CD8-positive, alpha-beta memory T cell (primary cell): ENCODE measurements at regions not wholly inside any gene's neighbourhood (a gene's known extent, or its start where the extent isn't known, plus 50 kb on each side); places are given as distances from the start of the nearest gene placed in this dataset.

Source experiments
- CTCF ChIA-PET: fragments of 350-600 bp; sonication (Branson Sonifier 250); formaldehyde crosslinking; loops from one replicate; lab custom pipeline; 2021; ENCODE audit warnings: antibody characterized with exemption; lab: Charles Lee
- POLR2A ChIA-PET: fragments of 350-600 bp; sonication (Branson Sonifier 250); formaldehyde crosslinking; loops from one replicate; lab custom pipeline; 2021; ENCODE audit warnings: antibody characterized with exemption; lab: Charles Lee
- DNase-seq, 5 donors: peaks; one replicate each; pipeline versions ENCODE4 v3.0.0 to v3.0.0-alpha.2; 2020 to 2022; ENCODE audit warnings: mixed read lengths in 1 of 5
- H3K27ac ChIP-seq: one replicate; pipeline ENCODE4 v1.7.0; 2013; ENCODE audit warnings: low read depth, mild to moderate bottlenecking, low read length, moderate library complexity
- H3K27me3 ChIP-seq: 2 replicates; pipeline ENCODE4 v1.7.0; 2013; ENCODE audit warnings: low read length, mild to moderate bottlenecking; ENCODE audit not compliant: insufficient read depth, poor library complexity, severe bottlenecking
- H3K36me3 ChIP-seq: 2 replicates; pipeline ENCODE4 v1.7.0; 2013; ENCODE audit warnings: mild to moderate bottlenecking, low read length, moderate library complexity; ENCODE audit not compliant: insufficient read depth
- H3K4me1 ChIP-seq: 2 replicates; pipeline ENCODE4 v1.7.0; 2013; ENCODE audit warnings: mild to moderate bottlenecking, low read length, moderate library complexity; ENCODE audit not compliant: insufficient read depth
- H3K4me3 ChIP-seq: 2 replicates; pipeline ENCODE4 v1.7.0; 2013; ENCODE audit warnings: mild to moderate bottlenecking, low read length
- H3K9me3 ChIP-seq: 2 replicates; pipeline ENCODE4 v1.7.0; 2013; ENCODE audit warnings: mild to moderate bottlenecking, low read length
- H3K27ac Mint-ChIP-seq, 8 donors: one replicate each; pipeline ENCODE4 v1.8.0; 2020 to 2021; ENCODE audit warnings: mixed read lengths in 8 of 8, mild to moderate bottlenecking in 6 of 8, inconsistent platforms in 3 of 8, moderate library complexity in 3 of 8
- H3K27me3 Mint-ChIP-seq, 2 donors: one replicate each; pipeline ENCODE4 v1.8.0; 2020 to 2021; ENCODE audit warnings: mixed read lengths in 2 of 2, mild to moderate bottlenecking in 1 of 2, moderate library complexity in 1 of 2
- H3K36me3 Mint-ChIP-seq, 3 donors: one replicate each; pipeline ENCODE4 v1.8.0; 2020 to 2021; ENCODE audit warnings: mixed read lengths in 3 of 3, inconsistent platforms in 1 of 3, mild to moderate bottlenecking in 1 of 3
- H3K4me1 Mint-ChIP-seq, 3 donors: one replicate each; pipeline ENCODE4 v1.8.0; 2020 to 2021; ENCODE audit warnings: mixed read lengths in 3 of 3, inconsistent platforms in 1 of 3, mild to moderate bottlenecking in 1 of 3
- H3K4me3 Mint-ChIP-seq, 7 donors: one replicate each; pipeline ENCODE4 v1.8.0; 2020 to 2021; ENCODE audit warnings: mixed read lengths in 7 of 7, mild to moderate bottlenecking in 6 of 7, moderate library complexity in 4 of 7, inconsistent platforms in 2 of 7
- H3K9me3 Mint-ChIP-seq, 5 donors: one replicate each; pipeline ENCODE4 v1.8.0; 2020 to 2022; ENCODE audit warnings: mixed read lengths in 5 of 5, mild to moderate bottlenecking in 3 of 5, moderate library complexity in 2 of 5, inconsistent platforms in 1 of 5

DNA sequence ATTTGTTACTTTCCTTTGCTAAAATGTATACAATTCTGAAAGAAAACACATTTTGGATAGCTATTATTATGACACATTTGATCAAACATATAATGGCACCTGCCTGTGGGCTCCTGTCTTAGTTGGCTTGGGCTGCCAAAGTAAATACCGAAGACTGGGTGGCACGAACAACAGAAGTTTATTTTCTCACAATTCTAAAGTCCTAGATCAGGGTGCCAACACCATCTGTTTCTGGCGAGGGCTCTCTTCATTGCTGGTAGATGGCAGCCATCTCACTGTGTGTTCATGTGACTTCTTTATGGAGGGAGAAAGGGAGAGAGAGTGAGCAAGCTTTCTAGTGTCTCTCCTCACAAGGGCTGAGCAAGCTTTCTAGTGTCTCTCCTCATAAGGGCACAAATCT is 195.8 kb upstream of the FAM3C start:
- ChIA-PET CTCF (no interaction called here), POLR2A (no interaction called here)
- Histone ChIP-seq H3K27me3 (no peaks in the 10 kb centered on the region), H3K9me3 (no peaks in the 10 kb centered on the region), H3K4me3 (no peak overlapping the region), H3K27ac (no peak overlapping the region), H3K4me1 (no peaks in the 10 kb centered on the region), H3K36me3 (no peaks in the 10 kb centered on the region)
- Mint-ChIP-seq H3K27me3 (peaks cover 2 to 5% of the 10 kb centered on the region in 2 donors), H3K9me3 (peaks cover 0 to 10% (median 0%) of the 10 kb centered on the region in 5 donors), H3K4me1 (no peaks in the 10 kb centered on the region), H3K4me3 (no peak overlapping the region), H3K27ac (no peak overlapping the region), H3K36me3 (peaks cover 0 to 4% (median 2%) of the 10 kb centered on the region in 3 donors)
- DNase-seq: no peak

DNA sequence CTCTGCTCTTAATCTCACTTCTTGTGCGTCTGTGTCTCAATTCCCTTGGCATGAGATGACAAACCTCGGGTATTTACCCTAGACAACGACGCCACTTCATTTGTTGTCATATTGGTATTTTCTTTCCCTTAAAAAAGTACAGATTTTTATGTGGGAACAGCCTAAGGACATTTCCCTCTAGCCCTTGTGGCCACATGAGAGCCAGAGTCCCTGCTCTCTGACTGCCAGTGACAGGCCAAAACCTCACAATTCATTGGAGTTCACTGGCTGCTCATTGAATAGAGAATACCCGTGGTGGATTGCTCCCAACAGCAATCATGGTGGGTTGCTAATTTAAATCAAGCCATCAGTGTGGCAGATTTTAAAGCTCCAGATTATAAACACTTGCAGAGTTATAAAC is 191.3 kb upstream of the FAM3C start:
- Histone ChIP-seq H3K36me3 (no peaks in the 10 kb centered on the region), H3K27ac (no peak overlapping the region), H3K27me3 (no peaks in the 10 kb centered on the region), H3K4me3 (no peak overlapping the region), H3K9me3 (no peaks in the 10 kb centered on the region), H3K4me1 (no peaks in the 10 kb centered on the region)
- Mint-ChIP-seq H3K27ac (no peak overlapping the region), H3K4me3 (no peak overlapping the region), H3K27me3 (peaks cover 5 to 8% of the 10 kb centered on the region in 2 donors), H3K36me3 (peaks cover 0 to 4% (median 2%) of the 10 kb centered on the region in 3 donors), H3K9me3 (peaks cover 0 to 6% (median 0%) of the 10 kb centered on the region in 5 donors), H3K4me1 (no peaks in the 10 kb centered on the region)
- ChIA-PET CTCF (no interaction called here), POLR2A (no interaction called here)
- no peak for DNase-seq

DNA sequence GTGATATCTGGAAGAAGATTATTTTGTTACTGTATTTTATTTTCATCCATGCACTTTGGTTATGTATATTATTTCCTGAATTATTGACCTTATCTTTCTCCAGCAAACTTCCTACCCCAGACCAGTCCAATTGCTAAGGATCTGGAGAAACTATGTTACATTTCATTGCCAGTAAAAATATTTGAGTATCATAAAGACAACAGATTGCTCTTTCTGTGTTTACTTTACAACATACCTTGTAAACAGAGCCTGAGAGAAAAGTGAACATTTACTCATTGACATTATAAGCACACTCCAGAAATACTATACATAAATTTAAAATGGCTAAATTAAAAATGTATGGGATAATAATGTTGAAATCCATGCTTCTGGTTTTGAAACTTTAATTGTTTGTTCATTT is 186.2 kb upstream of the FAM3C start:
- POLR2A ChIA-PET: no interaction called here
- CTCF ChIA-PET: no interaction called here
- Histone ChIP-seq H3K27ac (no peak overlapping the region), H3K27me3 (no peaks in the 10 kb centered on the region), H3K4me3 (no peak overlapping the region), H3K36me3 (no peaks in the 10 kb centered on the region), H3K4me1 (no peaks in the 10 kb centered on the region), H3K9me3 (no peaks in the 10 kb centered on the region)
- no peaks in the 10 kb centered on the region for H3K9me3 Mint-ChIP-seq
- no peaks in the 10 kb centered on the region for H3K36me3 Mint-ChIP-seq
- H3K4me3 Mint-ChIP-seq: no peak overlapping the region
- peaks cover 14 to 36% of the 10 kb centered on the region in 2 donors for H3K27me3 Mint-ChIP-seq
- DNase-seq: no peak
- H3K27ac Mint-ChIP-seq: no peak overlapping the region
- H3K4me1 Mint-ChIP-seq: no peaks in the 10 kb centered on the region

DNA sequence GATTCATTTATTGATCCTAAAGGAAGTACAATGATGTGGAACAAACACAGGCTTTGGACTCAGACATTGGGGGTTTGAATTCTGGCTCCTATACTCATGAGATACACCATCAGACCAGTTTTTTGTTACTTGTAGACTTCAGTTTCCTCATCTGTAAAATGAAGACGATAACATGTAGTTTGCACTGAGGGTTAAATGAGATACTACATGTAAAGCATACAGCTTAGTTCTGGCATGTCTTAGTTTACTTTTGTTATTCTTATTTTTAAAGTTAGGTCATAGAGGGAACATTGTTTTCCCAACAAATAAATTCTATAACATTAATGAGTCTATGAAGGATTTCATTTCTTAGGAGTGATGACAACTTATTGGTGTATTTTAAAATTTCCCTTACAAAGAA is 183.5 kb upstream of the FAM3C start:
- DNase-seq: no peak
- Histone ChIP-seq H3K4me3 (no peak overlapping the region), H3K36me3 (no peaks in the 10 kb centered on the region), H3K27ac (no peak overlapping the region), H3K27me3 (no peaks in the 10 kb centered on the region), H3K9me3 (no peaks in the 10 kb centered on the region), H3K4me1 (no peaks in the 10 kb centered on the region)
- POLR2A ChIA-PET: no interaction called here
- H3K9me3 Mint-ChIP-seq: no peaks in the 10 kb centered on the region
- H3K27me3 Mint-ChIP-seq: peaks cover 17 to 49% of the 10 kb centered on the region in 2 donors
- no peaks in the 10 kb centered on the region for H3K4me1 Mint-ChIP-seq
- no peak overlapping the region for H3K4me3 Mint-ChIP-seq
- H3K27ac Mint-ChIP-seq: no peak overlapping the region
- CTCF ChIA-PET: no interaction called here
- H3K36me3 Mint-ChIP-seq: no peaks in the 10 kb centered on the region

DNA sequence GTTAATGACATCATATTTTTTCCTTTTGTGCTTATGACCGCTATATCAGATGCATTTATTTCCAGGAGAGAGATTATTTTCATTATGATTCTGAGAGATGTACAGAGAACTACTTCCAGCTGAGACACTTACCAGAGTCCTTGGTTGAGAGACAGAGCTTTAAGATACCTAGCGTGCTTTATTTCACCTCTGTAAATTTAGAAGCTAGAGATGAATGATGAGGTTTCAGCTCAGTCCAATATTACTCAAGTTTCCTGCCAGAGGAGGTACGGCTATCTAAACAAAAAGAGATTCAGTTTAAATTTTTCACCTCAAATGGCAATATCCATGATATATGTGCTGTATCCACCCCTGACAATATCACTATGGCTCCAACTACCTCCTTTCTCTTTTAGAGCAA is 182.6 kb upstream of the FAM3C start:
- Mint-ChIP-seq H3K4me3 (no peak overlapping the region), H3K4me1 (no peaks in the 10 kb centered on the region), H3K27me3 (peaks cover 13 to 52% of the 10 kb centered on the region in 2 donors), H3K27ac (no peak overlapping the region), H3K9me3 (no peaks in the 10 kb centered on the region), H3K36me3 (no peaks in the 10 kb centered on the region)
- Histone ChIP-seq H3K4me3 (no peak overlapping the region), H3K4me1 (no peaks in the 10 kb centered on the region), H3K9me3 (no peaks in the 10 kb centered on the region), H3K36me3 (no peaks in the 10 kb centered on the region), H3K27me3 (no peaks in the 10 kb centered on the region), H3K27ac (no peak overlapping the region)
- no peak for DNase-seq
- POLR2A ChIA-PET: no interaction called here
- CTCF ChIA-PET: no interaction called here

DNA sequence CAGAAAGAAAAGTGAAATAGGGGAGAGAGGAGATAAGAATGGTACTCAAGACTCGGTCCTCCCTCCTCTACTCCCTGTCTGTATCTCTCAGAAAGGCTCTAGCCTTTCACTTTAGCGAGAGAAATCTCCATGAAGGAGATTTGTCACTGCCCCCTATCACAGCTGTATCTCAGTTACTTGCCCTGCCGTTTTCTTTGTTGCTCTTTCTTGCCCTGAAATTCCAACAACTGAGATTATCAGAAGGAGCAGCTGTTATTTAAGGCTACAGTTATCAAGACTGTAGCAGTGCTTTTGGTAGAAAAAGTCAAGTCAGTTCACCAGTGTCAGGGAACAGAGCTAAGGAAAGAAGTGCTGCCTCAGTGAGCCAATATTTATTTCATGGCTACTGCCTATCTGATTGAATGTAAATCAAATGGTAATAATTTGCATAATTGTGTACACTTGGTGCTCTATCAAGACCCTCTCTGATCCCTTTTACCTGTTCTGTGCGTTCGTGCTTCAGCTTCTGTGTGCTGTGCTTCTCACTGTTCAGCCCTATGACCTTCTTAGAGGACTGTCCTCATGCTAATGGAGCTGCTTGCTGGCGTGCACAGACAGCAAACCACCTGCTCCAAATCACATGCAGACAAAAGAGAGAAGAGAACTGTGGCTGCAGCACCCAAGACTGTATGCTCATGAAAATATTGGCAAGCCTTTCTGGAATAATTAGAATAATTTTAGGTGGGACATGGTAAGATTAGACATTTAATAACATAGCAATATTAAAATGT is 180.2 kb upstream of the FAM3C start:
- no peaks in the 10 kb centered on the region for H3K4me1 Mint-ChIP-seq
- Histone ChIP-seq H3K9me3 (no peaks in the 10 kb centered on the region), H3K27me3 (no peaks in the 10 kb centered on the region), H3K4me3 (no peak overlapping the region), H3K4me1 (no peaks in the 10 kb centered on the region), H3K27ac (no peak overlapping the region), H3K36me3 (no peaks in the 10 kb centered on the region)
- peaks cover 9 to 42% of the 10 kb centered on the region in 2 donors for H3K27me3 Mint-ChIP-seq
- no peaks in the 10 kb centered on the region for H3K9me3 Mint-ChIP-seq
- no peak overlapping the region for H3K27ac Mint-ChIP-seq
- no peak overlapping the region for H3K4me3 Mint-ChIP-seq
- no peaks in the 10 kb centered on the region for H3K36me3 Mint-ChIP-seq
- DNase-seq: no peak
- ChIA-PET POLR2A (no interaction called here), CTCF (no interaction called here)

DNA sequence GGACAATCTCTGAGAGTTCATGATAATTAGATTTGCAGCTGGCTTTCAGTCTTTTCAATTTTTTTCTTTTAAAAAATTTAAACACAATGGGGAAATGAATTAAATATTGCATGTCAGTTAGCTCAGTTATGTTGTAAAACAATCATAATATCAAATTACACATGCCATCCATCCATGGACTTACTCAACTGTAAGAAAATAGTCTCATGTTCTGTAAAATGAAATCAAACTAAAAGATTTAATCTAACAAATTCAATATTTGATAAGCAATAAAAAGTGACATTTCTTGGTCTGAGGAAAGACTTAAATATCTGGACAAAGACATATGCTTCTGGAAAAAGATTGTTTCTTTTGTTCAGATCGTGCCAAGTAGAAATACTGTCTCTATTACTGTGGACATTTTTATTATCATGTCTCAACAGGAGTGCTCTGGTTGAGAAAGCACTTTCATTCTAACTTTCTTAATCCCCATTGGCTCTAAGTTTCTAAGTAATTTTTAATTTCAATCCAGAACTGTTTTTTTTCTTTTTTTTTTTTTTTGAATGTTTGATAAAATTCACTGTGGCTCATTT is 179.2 kb upstream of the FAM3C start:
- Mint-ChIP-seq H3K4me3 (no peak overlapping the region), H3K27me3 (peaks cover 8 to 38% of the 10 kb centered on the region in 2 donors), H3K27ac (no peak overlapping the region), H3K36me3 (no peaks in the 10 kb centered on the region), H3K9me3 (no peaks in the 10 kb centered on the region), H3K4me1 (no peaks in the 10 kb centered on the region)
- no peaks in the 10 kb centered on the region for H3K36me3 ChIP-seq
- H3K9me3 ChIP-seq: no peaks in the 10 kb centered on the region
- H3K4me1 ChIP-seq: no peaks in the 10 kb centered on the region
- no peak for DNase-seq
- H3K27me3 ChIP-seq: no peaks in the 10 kb centered on the region
- CTCF ChIA-PET: no interaction called here
- POLR2A ChIA-PET: no interaction called here
- no peak overlapping the region for H3K27ac ChIP-seq
- H3K4me3 ChIP-seq: no peak overlapping the region

DNA sequence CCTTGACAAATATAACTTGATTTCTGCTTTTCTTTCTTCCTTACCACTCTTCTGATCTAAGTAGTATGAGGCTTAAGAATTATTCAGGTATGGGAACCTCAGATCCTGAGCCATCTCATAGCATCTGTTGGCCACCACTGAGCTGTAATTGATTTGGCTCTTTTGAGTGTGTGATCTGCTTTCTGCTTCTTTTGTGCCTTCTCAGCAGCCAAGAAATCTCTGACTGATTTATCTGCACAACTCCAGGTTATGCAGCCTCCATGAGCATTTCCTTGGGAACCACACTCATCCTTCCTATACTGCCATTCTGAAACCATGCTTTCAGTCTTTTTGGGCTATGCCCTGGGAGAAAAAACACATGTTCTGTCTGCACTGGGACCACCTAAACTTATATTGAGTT is 178.0 kb upstream of the FAM3C start:
- Mint-ChIP-seq H3K4me3 (no peak overlapping the region), H3K27ac (no peak overlapping the region), H3K36me3 (no peaks in the 10 kb centered on the region), H3K27me3 (peaks cover 4 to 28% of the 10 kb centered on the region in 2 donors), H3K4me1 (no peaks in the 10 kb centered on the region), H3K9me3 (no peaks in the 10 kb centered on the region)
- Histone ChIP-seq H3K9me3 (no peaks in the 10 kb centered on the region), H3K4me1 (no peaks in the 10 kb centered on the region), H3K27ac (no peak overlapping the region), H3K4me3 (no peak overlapping the region), H3K27me3 (no peaks in the 10 kb centered on the region), H3K36me3 (no peaks in the 10 kb centered on the region)
- ChIA-PET CTCF (no interaction called here), POLR2A (no interaction called here)
- DNase-seq: no peak
